GM19099 (cell line): ENCODE measurements at regions not wholly inside any gene's neighbourhood (a gene's known extent, or its start where the extent isn't known, plus 50 kb on each side); places are given as distances from the start of the nearest gene placed in this dataset.

Experiments used
- POLR2A ChIP-seq: IDR thresholded peaks from 3 replicates; pipeline ENCODE4 v1.6.1; 2011; ENCODE audit warnings: low read depth; ENCODE audit not compliant: insufficient read length; ENCODE audit errors: extremely low read depth

GRCh38 chr4:124449881-124450280 lies 262.7 kb downstream of the ANKRD50 start:
- TF ChIP-seq POLR2A: no peak

- no peak for TF ChIP-seq POLR2A
Observed at GRCh38 chr4:124450851-124451250, 261.7 kb downstream of the ANKRD50 start.

DNA sequence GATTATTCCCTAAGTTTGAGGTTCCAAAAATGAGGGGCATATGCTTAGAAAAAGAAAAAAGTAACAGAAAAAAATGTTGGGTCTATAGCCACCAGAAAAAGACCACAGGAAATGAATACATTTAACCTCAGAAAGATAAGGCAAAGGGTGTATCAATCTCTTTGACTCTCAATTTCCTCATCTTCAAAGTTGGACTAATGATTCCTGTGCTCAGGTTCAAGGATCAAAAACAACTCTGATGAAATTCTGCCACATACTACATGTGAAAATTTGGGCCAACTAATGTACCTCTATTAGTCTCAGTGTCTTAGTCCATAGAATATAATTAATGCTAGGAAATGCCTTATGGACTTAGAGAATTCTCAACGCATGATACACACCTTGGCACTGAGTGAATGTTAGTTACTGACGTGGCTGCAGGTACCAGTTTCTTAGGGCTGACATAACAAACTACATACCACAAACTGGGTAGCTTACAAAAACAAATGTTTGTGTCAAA lies 257.7 kb downstream of the ANKRD50 start:
- no peak for TF ChIP-seq POLR2A

GRCh38 chr4:124455671-124456070 lies 256.9 kb downstream of the ANKRD50 start:
- TF ChIP-seq POLR2A: no peak

- no peak for TF ChIP-seq POLR2A
Observed at GRCh38 chr4:124459196-124459940, 253.2 kb downstream of the ANKRD50 start.

- TF ChIP-seq POLR2A: no peak
Observed at GRCh38 chr4:124459941-124460310, 252.6 kb downstream of the ANKRD50 start.

DNA sequence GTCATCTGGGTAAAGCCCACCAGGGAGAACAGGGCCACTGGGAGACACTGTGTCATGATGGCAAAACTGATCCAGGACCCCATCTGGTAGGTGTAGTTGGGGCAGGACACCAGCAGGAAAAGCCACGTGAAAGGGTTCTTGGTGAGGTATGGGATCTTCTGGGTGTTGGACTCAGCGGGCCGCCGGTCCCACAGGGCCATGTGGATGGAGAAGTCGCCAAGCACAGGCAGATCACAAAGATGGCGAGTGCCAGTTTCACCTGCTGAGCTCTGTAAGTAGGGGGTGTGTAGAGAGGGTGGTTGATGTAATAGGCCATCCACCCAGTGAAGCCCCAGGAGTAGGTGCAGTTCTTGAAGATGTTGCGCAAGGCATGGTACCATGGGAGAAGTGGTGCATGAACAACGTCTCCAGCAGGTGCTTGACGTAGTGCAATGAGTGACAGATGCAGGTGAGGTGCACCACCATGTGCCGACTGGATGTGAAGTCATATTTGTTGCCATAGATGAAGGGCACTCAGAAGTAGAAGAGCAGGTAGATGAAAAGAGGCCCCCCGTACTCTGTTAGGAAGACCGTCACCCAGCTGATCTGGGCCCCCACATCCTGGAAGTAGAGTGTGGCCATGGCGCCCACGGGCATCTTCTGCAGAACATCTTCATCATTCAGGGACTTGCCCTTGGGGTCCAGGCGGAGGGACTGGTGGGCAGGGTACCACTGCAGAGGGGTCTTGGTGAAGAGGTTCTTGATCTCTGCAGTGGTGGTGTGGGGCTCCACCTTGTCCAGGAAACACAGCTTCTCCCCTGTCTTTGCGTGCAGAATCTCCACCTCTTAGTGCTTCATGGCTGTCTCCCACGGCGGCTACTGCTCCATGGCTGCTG lies 249.3 kb downstream of the ANKRD50 start:
- TF ChIP-seq POLR2A: no peak

GRCh38 chr4:124464836-124465235 lies 247.7 kb downstream of the ANKRD50 start:
- no peak for TF ChIP-seq POLR2A

DNA sequence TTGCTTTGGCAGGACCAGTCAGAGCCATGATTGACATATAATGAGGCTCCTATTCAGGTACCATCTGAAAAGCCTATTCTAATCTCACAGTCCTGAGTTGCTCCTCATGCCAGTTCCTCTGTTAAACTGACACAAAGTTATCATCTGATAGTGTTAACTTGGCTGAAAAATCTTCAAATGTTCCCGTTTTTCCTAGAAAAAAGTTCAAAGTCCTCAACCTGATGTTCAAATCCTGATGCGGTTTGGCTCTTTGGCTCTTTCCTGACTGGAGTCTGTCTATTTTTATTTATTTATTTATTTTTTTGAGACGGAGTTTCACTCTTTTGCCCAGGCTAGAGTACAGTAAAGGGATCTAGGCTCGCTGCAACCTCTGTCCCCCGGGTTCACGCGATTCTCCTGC lies 244.2 kb downstream of the ANKRD50 start:
- no peak for TF ChIP-seq POLR2A

GRCh38 chr4:124469981-124470380 lies 242.6 kb downstream of the ANKRD50 start:
- TF ChIP-seq POLR2A: no peak

- TF ChIP-seq POLR2A: no peak
Observed at GRCh38 chr4:124478470-124478869, 234.1 kb downstream of the ANKRD50 start.

DNA sequence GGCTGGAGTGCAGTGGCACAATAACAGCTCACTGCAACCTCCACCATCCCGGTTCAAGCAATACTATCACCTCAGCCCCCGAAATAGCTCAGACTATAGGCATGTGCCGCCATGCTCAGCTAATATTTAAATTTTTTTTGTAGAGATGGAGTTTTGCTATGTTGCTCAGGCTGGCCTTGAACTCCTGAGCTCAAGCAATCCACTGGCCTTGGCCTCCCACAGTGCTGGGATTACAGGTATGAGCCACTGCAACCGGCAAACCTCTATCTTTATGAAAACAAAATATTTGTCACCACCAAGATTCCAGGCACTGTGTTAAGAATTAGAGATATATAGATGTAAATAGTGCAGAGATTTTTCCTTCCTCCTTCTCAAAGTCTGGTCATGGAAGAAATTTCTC lies 232.5 kb downstream of the ANKRD50 start:
- TF ChIP-seq POLR2A: no peak

DNA sequence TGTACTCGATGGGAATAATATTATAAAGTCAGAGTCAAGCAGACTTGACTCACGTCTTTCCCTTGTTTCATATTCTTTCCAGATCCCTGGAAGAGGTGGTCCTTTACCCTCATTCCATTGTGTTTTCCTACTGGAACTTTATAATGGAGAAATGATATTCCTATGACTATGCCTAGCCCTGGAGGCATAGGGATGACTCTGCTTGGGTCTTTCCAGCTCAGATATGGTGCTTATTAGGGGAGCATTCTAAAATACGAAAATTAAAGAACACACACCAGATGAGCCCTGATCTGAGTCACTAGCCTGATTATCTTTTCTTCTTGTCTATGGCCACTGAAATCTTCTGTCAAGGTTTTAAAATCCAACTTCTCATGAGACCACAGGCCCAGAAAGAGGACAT lies 231.4 kb downstream of the ANKRD50 start:
- no peak for TF ChIP-seq POLR2A

DNA sequence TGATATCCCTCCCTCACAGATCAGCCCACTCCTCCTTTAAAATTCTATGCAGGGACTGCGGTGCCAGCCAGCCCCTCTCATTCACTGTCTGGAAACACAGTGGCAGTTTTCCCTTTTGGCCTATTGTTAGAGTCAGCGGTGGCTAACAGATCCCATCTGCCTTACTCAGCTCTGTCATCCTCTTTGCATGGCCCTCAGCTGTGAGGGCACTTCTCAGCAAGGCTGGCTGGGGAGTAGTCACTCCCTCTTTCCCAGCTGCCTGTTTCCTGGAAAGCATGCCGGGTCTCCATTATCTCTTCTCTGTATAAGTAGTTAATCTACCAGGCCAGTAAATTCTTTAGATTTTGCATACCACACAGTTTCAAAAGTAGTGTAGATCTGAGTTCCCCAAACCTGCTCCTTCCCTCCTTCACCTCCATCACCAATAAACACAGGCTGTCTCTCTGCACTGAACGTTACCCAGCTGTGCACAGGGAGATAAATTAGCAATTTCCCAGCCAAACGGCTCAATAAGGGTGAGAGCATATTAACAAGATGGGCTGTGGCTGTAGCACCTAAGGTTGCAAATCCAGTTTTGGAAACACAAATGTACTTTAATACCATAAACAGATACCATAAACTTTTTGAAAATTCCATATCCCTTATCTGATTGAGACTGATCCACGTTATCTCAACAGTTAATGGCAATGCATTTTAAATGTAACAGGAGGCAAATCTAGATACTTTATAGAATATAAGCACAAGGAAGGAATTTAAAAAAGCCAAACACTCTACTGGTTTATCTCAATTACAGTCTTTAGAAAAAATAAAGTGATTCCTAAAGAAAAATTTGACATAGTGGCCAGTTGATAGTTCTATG lies 229.3 kb downstream of the ANKRD50 start:
- TF ChIP-seq POLR2A: no peak

DNA sequence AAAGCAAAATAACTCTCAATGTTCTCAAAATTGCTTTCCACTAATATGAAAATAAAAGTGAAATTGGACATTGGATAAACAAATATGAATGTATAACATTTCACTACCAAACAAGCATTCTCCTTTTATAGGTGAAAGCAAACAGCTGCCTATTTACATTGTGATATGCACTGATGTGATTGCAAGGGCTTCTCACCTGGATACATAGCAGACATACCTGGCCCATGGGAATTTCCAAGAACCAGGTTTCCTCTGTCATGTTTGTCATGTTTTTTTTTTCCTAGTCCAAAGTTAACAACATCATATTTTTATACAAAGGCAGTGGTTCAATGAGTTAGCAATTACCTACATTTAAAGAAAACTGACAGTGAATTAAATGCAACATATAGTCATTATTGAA lies 228.5 kb downstream of the ANKRD50 start:
- TF ChIP-seq POLR2A: no peak
